ENCODE measurements at regions not wholly inside any gene's neighbourhood (a gene's known extent, or its start where the extent isn't known, plus 50 kb on each side); places are given as distances from the start of the nearest gene placed in this dataset.
"Not testable (repeated sequence)": the region's sequence is repeated elsewhere in the genome, so short reads cannot be mapped to it uniquely, and the experiment has no call there.

DNA sequence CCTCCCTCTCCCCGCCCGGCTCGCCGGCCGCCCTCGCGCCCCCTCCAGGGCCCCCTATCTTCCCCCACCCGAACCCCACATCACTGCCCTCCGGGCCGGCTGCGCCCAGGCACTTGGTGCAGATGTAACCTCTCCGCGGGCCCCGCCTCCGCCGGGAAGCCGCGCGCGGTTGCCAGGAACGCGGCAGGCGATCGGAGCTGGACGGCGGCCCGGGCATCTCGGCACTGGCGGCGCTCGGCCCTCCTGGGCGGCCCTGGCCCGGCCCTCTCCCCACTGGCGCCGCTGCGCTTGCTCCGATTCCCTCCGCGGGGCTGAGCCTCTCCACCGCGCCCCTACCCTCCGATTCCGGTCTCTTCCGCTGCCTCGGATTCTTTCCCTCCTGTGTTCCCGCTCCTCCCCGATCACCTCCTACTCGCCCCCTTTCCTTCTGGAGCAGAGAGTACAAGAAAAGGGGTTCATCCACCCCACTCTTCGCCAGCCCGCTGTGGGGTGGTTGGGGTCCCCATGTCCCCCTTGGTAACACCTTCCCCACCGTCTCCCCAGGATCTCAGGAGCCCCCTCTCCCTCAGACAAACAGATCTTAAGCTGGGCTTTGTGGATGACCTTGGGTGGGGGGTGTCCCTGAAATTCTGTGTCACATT is 70.6 kb downstream of the C9orf50 start:
- peak overlapping the region; percentile 56 for H3K4me3 ChIP-seq (ENCODE audit: low read depth, low read length)
- TF ChIP-seq, protein P1, sequence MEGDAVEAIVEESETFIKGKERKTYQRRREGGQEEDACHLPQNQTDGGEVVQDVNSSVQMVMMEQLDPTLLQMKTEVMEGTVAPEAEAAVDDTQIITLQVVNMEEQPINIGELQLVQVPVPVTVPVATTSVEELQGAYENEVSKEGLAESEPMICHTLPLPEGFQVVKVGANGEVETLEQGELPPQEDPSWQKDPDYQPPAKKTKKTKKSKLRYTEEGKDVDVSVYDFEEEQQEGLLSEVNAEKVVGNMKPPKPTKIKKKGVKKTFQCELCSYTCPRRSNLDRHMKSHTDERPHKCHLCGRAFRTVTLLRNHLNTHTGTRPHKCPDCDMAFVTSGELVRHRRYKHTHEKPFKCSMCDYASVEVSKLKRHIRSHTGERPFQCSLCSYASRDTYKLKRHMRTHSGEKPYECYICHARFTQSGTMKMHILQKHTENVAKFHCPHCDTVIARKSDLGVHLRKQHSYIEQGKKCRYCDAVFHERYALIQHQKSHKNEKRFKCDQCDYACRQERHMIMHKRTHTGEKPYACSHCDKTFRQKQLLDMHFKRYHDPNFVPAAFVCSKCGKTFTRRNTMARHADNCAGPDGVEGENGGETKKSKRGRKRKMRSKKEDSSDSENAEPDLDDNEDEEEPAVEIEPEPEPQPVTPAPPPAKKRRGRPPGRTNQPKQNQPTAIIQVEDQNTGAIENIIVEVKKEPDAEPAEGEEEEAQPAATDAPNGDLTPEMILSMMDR (IDR thresholded peaks at IDR 0.05; ENCODE audit: low read depth, low read length): no peak

DNA sequence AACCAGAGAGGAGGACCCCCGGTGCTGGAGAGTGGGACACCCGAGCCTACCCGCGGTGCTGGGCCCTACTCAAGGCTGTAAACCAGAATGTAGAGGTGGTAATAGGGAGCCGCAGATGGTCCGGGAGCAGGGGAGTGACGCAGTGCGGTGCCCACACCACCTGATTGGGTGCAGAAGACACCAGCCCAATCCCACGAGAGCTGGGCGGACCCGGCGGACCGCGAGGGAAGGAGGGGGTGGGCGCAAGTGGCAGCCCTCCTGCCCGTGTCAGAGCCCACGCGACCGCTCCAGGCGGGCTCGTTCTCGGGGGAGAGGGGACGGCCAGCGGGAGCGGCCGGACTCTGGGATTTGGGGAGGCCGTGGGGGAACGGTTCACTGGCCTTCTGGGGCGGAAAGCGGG is 71.2 kb downstream of the C9orf50 start:
- TF ChIP-seq, protein P1 (IDR thresholded peaks at IDR 0.05; ENCODE audit: low read depth, low read length): no peak
- peak overlapping the region; percentile 56 for H3K4me3 ChIP-seq (ENCODE audit: low read depth, low read length)

DNA sequence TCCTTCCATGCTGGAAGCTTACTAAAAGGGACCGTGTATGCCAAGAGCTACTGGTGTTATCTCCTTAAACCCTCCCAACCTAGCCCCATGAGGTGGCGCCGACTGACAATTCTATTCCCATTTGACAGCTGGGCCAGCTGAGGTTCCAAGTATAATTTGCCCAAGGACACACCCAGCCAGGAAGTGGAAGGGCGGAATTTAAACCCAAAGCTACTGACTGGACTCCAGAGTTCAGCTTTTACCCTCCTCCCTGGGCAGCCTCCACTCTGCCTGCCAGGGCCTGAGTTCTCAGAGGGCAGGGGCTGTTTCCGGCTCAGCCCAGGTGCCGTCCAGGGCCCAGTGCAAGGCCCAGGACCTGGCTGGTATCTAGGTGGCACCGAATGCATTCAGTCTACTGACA is 71.8 kb downstream of the C9orf50 start:
- TF ChIP-seq, protein P1 (IDR thresholded peaks at IDR 0.05; ENCODE audit: low read depth, low read length): no peak
- H3K4me3 ChIP-seq (ENCODE audit: low read depth, low read length): no peak overlapping the region

DNA sequence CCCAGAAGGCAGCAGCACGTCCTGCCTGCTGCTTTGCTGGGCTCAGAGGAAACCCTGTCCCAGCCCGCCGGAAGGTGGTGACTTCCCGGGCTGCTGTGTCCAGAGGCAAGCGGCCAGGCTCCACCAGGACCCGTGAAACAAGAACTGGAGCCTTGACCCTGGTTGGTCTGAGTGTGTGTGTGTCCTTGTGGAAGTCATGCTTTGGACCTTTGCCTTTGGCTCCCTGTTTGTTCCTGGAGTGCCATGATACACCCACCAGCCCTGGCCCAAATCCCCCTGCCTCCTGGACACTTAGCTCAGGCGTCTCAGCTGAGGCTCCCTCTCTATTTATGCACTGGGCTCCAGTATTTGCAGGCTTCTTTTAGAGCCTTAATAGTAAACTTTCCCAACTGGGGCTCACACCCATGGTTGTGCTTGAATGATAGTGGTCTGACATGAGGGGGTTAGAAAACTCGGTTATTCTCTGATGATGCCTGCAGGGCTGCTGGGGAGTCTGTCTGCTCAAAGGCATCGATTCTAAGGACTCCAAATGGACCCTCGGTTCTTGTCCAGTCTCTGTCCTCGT is 72.2 kb downstream of the C9orf50 start:
- TF ChIP-seq, protein P1 (IDR thresholded peaks at IDR 0.05; ENCODE audit: low read depth, low read length): no peak

DNA sequence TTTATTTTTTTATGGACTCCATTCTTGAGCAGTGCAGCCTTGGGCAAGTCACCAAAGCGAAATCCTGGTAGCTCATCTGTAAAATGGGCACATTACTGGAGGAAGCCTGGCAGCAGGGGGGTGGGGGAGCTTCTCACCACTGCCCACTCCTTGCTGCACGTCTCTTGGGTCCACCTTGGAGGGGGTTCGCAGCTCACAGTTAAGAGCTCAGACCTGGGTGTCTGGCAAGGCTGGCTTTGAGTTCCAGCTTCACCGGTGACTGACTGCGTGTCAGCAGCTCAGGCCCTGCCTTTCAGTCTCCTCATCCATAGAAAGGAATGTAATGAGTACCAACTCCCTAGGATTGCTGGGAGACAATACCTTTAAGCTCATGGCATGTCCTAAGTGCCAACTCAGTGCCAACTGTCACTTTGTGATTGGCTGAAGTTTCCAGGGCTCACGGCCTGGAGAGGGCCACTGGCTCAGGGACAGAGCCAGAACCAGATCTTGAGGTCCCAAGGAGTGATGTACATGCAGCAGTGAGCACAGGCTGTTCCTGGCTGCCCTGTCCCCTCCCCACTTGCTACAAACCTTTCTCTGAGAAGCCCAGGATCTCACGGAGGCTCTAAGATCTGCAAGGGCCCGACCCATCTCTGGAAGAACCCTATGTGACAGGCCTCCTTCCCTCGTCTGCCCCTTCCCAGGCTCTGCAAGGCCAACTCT is 72.9 kb downstream of the C9orf50 start:
- H3K4me3 ChIP-seq (ENCODE audit: low read depth, low read length): no peak overlapping the region
- TF ChIP-seq, protein P1 (IDR thresholded peaks at IDR 0.05; ENCODE audit: low read depth, low read length): no peak

More for the DNA sequence above, 72.2 kb downstream of the C9orf50 start:
- H3K4me3 ChIP-seq (ENCODE audit: low read depth, low read length): no peak overlapping the region

DNA sequence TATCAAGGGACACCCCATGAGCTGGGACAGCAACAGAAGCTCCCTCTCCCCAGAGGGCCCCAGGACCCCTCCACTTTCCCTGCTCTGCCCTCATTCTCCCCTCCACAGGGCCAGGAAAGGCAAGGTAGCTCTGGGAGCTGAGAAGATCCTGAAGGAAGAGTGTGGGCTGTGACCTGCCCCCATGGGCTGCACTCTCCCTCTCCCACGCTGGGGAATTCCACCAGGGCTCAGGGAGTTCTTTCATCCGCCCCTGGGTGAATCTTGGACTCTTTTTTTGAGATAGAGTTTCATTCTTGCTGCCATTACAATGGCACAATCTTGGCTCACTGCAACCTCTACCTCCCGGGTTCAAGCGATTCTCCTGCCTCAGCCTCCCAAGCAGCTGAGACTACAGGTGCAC is 73.8 kb downstream of the C9orf50 start:
- TF ChIP-seq, protein P1 (IDR thresholded peaks at IDR 0.05; ENCODE audit: low read depth, low read length): no peak

DNA sequence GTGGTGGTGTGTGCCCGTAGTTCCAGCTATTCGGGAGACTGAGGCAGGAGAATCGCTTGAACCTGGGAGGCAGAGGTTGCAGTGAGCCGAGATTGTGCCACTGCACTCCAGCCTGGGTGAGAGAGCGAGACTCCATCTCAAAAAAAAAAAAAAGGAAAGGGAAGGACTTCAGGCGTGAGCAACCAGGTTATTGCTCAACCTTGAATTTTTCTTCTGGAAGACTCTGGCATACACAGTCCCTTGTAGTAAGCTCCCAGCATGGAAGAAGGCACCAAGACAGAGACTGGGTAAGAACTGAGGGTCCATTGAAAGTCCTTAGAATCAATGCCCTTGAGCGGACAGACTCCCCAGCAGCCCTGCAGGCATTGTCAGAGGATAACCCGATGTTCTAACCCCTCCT is 75.0 kb downstream of the C9orf50 start:
- not testable (repeated sequence) for H3K4me3 ChIP-seq (ENCODE audit: low read depth, low read length)

More for the DNA sequence above, 73.8 kb downstream of the C9orf50 start:
- H3K4me3 ChIP-seq (ENCODE audit: low read depth, low read length): no peak overlapping the region

All from WI38 (cell line).